ENCODE measurements at regions not wholly inside any gene's neighbourhood (a gene's known extent, or its start where the extent isn't known, plus 50 kb on each side); places are given as distances from the start of the nearest gene placed in this dataset.
A peak's percentile ranks its signal among the peaks of the same experiment; 100 is the strongest.
"Not testable (repeated sequence)": the region's sequence is repeated elsewhere in the genome, so short reads cannot be mapped to it uniquely, and the experiment has no call there.

DNA sequence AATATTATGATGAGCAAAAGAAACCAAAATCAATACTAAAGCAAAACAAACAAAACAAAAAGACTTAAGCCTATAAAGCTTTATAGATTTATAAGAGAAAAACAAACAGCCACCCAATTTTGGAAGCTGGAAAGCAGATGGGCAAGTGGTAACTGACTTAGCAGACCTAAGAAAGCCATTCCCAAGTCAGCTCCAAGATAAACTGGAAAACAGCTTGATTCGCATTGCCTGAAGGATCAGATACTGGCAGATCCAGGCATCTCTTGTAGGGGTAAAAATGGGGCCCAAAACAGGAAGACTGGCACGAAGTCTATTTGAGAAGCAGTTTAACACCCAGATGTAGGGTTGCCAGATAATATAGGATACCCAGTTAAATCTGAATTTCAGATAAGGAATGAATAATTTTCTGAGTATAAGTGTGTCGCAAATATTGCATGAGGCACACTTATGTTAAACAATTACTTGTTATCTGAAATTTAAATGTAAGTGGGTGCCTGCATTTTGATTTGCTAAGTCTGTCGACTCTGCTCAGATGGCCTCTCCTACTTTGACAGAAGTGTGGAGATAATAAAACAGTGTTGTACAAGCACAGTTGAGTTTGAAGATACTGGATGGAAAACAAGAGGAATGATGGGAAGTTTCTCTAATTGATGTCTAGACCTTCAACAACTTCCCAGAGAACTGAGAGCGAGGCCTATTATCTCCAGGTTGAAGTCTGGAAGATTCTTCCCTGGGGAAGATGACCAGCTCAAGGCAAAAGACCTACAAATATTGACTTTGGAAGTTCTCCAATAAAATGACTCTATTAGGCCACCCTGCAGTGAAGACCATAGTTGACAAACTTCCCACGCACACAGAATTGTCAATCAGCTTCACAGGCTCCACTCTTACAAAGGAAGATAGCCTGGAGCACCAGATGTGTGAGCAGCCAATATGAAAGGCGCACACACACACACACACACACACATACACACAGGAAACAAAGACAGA, 113.4 kb downstream of the FAM50B start:
- no peak for DNase-seq

DNA sequence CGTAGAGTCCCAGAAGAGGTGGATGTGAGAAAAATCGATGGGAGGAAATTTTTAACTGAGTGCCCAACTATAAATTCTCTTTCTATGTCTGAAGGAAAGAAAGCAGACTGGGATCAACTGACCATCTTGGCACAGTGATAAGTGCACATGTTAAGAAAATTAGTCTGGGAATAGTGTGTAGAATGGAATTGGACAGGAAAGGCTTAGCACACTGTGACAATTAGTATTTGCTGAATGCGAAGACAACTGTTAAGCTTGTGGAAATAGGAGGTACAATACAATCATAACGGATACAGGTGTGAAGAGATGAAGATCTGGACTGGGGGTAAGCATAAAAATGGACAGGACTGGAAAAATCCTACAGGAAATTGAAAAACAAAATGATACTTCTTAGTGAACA, 114.3 kb downstream of the FAM50B start:
- no peak for DNase-seq

DNA sequence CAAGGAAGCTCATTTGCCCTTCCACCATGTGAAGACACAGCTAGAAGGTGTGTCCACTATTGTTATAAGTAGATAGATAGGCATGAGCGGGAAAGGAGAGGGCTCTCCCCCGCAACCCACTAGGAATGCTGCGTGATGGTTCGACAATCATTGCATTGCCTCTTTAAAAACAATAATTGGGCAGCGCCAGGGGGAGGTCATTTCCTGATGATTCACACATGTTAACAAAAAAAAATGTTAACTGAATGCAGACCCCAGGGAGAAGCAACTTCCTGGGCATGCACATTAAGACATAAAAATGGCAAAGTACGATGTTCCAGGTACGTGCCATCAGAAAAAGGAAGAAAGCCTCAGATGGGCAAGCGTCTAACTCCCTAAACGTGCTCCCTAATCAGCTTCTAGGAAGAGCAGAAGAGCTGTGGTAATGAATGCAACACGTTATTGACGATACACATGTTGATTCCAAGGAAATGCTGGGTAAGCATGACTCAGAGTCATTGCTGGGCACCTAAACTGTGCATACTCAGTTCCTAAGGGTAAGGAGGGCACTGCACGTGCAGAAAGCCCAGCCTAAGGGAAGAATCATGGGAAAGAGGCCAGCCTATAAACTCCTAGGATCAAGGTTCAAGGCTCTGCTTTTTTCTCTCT, 113.7 kb downstream of the FAM217A start:
- DNase-seq: no peak

DNA sequence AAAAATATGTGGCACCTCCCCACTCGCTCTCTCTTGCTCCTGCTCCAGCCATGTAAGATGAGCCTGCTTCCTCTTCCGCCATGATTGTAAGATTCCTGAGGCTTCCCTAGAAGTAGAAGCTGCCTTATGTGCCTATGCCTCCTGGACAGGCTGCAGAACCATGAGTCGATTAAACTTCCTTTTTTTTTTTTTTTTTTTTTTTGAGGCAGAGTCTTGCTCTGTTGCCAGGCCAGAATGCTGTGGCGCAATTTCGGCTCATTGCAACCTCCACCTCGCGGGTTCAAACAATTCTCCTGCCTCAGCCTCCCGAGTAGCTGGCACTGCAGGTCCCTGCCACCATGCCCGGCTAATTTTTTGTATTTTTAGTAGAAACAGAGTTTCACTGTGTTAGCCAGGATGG, 112.5 kb downstream of the FAM217A start:
- no peak for DNase-seq

DNA sequence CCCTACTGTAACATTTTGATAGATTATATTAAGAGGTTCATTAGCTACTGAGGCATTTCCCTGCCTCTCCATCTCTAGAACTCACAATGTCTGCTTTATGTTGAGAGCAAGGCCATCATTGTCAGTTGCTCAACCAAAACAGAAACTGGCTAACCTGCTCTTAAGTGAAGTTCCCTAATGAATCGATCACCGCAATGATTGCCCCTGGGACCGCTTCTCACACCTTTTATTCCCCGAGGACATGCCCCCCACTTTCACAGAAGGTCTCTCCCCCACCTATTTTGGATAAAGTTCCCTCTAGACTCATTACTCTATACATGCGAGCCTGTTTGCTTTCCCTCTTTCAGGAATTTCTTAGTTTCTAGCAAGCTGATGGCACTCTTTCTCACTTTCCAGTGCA, 108.8 kb downstream of the FAM217A start:
- no peak for DNase-seq

DNA sequence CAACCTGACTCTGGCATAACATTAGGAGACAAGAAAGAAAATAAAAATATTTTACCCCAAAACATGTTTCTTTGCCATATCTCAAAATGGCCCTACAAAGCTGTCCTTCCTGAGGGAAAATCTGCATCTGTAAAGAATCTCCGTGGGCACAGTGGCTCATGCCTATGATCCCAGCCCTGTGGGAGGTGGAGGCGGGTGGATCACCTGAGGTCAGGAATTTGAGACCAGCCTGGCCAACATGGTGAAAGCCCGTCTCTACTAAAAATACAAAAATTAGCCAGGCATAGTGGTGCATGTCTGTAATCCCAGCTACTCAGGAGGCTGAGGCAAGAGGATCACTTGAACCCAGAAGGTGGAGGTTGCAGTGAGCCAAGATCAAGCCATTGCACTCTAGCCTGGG, 105.8 kb downstream of the FAM217A start:
- DNase-seq: not testable (repeated sequence)

DNA sequence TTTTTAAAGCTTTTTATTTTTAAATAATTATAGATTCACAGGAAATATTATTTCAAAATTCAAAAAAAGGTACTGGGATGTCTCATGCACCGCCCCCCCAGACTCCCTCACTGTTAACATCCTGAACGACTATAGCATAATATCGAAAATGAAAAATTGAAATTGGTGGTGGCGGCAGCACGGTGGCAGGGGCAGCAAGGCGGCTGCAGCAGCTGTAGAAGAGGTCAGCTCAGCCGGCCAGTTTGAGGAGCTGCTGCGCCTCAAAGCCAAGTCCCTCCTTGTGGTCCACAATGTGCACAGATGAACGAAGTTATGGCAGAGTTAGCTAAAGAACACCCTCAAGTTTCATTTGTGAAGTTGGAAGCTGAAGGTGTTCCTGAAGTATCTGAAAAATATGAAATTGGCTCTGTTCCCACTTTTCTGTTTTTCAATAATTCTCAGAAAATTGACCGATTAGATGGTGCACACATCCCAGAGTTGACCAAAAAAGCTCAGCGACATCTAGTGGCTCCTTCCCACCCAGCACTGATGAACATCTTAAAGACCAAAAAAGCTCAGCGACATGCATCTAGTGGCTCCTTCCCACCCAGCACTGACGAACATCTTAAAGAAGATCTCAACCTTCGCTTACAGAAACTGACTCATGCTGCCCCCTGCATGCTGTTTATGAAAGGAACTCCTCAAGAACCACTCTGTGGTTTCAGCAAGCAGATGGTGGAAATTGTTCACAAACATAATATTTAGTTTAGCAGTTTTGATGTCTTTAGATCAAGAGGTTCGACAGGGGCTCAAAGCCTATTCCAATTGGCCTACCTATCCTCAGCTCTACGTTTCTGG, 100.8 kb downstream of the FAM217A start:
- DNase-seq: peak; percentile 65

DNA sequence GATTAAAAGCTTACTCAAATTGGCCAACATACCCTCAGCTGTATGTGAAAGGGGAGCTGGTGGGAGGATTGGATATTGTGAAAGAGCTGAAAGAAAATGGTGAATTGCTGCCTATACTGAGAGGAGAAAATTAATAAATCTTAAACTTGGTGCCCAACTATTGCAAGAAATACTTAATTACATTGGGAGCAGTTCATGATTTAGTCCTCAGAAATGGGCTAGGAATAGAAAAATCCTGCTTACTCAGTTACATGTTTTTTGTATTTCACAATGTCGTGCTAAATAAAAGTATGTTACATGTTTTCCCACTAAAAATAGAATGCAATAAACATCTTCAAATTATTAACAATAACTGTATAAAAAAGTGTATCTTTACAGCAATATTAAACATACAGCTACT, 100.0 kb downstream of the FAM217A start:
- not testable (repeated sequence) for DNase-seq

DNA sequence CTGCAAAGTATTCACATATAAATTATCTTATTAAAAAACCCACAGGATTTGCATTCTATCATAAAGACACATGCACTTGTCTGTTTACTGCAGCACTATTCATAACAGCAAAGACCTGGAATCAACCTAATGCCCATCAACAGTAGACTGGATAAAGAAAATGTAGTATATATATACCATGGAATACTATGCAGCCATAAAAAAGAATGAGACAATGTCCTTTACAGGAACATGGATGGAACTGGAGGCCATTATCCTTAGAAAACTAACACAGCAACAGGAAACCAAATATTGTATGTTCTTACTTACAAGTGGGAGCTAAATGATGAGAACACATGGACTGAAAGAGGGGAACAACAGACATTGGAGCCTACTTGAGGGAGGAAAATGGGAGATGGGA, 97.0 kb downstream of the FAM217A start:
- DNase-seq: no peak

DNA sequence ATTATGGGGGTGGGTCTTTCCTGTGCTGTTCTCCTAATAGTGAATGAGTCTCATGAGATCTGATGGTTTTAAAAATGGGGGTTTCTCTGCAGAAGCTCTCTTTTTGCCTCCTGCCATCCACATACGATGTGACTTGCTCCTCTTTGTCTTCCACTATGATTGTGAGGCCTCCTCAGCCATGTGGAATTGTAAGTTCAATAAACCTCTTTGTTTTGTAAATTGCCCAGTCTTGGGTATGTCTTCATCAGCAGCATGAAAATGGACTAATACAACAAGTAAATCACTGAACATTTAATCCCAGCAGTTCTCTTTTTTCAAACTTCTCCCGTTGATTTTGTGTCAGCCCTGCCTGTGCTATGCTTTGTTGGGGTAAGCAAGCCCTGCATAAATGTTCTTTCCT, 95.2 kb downstream of the FAM217A start:
- DNase-seq: no peak

DNA sequence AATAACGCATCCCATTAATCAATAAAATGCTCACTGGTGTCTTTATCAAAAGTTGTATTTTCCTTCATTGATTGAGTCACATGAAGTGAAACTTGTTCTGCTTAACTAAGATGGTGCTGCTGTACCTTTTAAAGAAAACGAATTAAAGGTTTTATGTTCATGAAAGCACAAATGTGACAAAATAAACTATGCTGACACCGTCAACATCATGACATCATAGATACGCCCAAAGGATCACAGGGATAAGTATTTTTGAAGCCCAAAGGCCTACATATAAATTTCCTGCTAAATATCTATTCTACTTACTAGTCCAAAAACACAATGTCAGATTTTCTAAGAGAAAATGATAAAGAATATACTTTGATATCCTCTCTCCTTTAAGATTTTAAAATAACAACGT, 94.4 kb downstream of the FAM217A start:
- no peak for DNase-seq

DNA sequence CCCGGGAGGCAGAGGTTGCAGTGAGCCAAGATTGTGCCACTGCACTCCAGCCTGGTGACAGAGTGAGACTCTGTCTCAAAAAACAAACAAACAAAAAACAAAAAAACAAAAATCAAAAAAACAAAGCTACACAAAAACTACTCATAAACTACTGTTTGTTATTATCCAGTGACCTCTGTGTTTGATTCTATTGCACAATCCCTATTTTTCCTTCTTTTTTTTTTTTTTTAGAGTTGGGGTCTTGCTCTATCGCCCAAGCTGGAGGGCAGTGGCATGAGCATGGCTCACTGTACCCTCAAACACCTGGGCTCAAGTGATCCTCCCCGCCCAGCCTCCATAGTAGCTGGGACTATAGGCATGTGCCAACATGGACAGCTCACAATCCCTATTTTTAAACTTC, 92.7 kb downstream of the FAM217A start:
- no peak for DNase-seq

DNA sequence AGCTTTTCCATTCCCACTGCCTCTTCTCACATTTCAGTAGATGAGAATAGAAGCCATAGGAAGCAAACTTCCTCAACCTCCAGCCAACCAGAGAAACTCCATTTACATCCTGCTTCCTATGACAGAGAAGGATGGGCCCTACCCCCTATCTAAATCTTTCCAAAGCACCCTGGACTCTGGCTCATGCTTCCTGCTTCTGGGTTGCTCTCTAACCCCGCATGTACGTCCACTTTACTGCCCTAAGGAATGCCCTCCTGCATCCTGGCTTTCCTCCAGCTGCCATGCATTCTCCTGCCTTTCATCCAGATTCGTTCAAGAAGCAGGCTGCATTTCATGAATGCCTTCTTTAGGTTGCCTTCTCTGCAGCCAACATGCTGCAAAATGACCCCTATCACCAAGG, 91.9 kb downstream of the FAM217A start:
- no peak for DNase-seq

DNA sequence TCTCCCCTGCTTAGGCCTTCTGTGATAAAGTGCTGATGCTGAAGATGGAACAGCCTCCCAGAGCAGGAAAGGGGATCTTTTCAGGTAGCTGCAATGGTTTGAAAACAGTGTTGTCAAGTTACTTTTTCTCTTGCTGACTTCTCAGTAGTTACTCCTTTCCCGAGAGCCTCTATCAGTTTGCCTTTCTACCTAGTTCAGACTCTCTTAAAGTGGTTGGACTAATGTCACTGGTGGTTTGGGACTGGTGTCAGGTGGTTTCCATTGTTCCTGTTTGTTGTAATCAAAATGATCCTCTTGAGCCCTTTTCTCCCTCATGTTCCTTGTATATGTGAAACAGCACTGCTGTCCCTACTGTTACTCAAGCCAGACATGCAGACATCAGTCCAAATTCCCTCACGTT, 91.4 kb downstream of the FAM217A start:
- no peak for DNase-seq

DNA sequence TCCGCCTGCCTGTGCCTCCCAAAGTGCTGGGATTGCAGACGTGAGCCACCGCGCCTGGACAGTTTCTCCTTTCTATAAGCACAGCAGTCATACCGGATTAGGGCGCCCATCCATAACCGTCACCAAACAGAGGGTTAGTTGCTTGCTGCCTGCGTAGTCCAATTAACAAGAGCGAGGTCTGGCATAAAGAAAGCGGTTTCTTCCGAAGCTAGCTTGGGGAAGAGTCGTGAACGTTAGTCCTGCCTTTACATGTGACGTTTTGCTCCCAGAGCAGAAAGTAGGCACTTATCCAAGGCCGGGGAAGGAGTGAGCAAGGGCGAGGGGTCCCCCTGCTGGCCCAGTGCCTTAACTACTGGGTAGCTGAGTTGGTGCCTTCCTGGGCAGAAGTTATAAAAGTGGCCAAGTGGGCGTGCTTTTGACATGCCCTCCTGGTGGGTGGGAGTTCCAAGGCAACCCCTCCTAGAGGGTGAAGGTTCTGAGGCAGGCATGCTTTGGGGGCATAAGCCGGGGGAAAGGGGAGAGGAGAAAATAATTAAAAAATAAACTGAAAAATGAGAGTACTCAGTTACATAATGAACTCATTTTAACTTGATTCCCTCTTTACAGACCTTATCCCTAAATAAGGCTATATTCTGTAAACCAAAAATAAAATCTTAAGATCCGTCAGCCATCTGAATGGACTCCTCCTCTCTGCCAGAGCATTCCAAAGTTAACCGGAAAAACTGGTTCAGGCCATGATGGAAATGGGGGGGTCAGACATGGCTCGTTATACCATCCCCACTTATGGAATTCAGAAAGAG, 88.0 kb downstream of the FAM217A start:
- peak; percentile 77 for DNase-seq

DNA sequence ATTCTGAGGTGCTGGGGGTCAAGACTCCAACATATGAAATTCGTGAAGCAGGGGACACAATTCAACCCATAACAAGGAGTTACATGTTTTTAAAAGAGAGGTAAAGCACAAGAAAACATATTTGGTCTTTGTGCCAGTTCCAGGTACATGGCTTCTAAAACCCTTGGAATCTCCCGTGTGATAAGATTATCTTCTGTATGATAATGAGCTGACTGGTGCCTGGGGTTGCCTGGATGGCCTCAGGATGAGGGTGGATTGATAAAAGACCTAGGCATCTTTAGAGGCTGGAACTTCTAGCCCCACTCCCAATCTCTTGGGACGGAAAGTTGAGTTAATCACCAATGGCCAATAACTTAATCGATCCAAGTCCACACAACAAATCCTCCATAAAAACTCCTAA, 87.0 kb downstream of the FAM217A start:
- DNase-seq: no peak

DNA sequence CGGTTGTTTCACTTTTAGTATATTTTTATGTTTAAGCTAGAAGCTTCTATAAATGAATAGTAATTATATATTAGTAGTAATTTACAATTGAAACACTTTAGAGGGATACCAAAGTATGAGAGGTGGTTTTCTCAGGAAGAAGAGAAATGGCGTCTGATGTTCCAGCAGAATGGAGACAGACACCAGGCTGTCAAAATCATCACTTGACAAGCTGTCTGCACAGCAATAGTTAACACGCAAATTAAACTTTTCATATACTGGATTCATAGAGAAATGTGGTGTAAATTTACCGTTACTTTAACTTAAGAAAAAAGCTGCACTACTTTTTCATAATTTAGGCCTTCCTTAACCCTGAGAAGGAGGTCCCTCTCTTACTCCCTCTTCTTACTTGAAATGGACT, 82.6 kb downstream of the FAM217A start:
- no peak for DNase-seq

DNA sequence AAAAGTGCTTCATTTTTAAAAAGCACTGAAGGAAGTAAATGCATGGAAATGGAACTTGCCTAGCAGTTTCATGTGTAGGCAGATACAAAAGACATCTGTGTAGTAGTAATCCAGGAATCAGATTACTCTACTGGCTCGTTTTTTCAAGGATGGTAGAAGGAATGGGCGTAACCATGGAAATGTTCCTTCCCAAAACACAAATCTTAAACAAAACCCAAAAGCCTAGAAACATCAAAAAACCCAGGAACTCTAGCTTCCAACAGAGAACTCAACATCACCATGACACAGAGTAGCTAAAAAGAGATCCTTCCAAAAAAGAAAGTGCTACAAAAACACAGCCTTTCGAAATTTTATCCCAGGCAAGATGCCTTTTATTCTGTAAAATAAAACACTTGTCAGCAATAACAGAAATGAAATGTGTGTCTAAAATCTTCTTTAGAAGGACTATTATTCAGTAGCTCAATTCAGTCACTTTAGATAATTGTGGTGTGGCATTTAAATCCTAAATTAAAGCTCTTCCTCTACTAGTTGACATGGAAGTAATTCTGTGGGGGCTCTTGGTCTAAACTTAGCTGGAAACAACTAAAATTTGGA, 81.7 kb downstream of the FAM217A start:
- no peak for DNase-seq

DNA sequence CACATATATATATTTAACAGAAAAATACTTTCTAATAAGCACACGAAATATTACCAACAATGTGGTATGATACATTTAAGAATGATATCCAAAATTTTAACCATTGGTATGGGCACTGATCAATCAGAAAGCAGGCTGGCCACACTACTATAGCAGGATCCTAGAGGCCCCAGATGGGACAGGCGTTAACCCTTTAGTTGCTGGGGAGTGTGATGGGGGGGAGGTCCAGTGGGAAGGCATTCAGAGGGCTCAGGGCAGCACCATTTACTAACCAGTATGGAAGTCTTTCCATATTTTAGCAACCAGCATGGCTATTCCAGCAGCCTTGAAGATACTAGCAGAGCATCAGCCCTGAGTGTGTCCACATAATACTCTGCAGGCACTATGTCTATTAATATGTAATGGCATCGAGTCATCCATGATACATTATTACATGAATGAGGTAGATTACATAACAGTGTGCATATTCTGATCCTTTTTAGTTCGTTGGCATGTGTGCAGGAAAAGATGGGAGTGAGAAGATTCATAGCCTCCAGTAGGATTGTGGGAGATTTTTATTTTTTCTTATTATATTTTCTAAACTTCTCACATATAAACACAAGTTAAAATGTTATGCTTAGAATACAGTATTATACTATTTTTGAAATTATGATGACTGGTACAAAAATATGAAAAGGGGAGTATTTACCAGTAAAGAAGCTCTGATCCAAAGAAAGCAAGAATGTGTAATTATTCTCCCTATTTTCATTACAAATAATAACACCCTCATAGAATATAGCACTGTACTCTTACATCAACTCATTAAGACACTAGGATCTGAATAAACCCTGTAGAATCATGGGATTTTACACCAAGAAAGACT, 78.9 kb downstream of the FAM217A start:
- no peak for DNase-seq

DNA sequence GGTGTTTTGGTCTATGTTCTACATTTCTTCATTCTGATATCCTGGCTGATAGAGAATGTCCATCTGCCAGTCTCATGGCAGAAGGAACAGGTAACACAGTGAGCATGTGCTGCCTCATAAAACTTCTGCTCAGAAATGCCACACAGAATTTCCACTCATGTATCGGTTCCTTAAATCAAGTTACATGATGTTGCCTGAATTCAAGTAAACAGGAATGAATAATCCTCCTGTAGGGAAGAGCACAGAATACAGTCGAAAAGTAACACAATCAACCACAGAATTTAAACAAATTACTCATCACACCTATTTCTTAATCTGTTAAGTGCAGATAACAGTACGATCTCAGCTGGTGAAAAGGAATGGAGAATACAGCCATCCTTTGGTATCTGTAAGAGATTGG, 74.7 kb downstream of the FAM217A start:
- no peak for DNase-seq
